ENCODE measurements at regions not wholly inside any gene's neighbourhood (a gene's known extent, or its start where the extent isn't known, plus 50 kb on each side); places are given as distances from the start of the nearest gene placed in this dataset.
"Not testable (repeated sequence)": the region's sequence is repeated elsewhere in the genome, so short reads cannot be mapped to it uniquely, and the experiment has no call there.

DNA sequence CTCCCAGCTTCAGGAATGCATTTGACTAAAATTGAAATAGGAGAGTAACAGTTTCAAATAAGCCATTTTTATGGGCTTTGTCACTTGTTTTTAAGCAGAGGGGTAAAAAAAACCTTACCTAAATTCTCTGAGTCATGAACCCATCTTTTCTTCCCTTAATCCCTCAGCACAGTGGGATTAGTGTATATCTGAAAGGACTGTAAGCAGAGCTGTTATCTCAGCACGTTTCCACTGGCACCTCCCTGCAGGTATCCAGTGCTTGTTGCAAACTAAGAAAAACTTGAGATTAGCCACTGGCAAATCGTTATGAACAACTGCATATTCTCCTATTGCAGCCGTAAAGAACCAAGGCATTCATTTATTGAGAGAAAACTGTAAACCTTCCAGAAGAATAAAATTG, 872.7 kb downstream of the EFNA5 start:
- no peaks in the 10 kb centered on the region for H3K36me3 Mint-ChIP-seq (ENCODE audit: low read depth, unreplicated experiment)
- TF ChIP-seq, protein P1, sequence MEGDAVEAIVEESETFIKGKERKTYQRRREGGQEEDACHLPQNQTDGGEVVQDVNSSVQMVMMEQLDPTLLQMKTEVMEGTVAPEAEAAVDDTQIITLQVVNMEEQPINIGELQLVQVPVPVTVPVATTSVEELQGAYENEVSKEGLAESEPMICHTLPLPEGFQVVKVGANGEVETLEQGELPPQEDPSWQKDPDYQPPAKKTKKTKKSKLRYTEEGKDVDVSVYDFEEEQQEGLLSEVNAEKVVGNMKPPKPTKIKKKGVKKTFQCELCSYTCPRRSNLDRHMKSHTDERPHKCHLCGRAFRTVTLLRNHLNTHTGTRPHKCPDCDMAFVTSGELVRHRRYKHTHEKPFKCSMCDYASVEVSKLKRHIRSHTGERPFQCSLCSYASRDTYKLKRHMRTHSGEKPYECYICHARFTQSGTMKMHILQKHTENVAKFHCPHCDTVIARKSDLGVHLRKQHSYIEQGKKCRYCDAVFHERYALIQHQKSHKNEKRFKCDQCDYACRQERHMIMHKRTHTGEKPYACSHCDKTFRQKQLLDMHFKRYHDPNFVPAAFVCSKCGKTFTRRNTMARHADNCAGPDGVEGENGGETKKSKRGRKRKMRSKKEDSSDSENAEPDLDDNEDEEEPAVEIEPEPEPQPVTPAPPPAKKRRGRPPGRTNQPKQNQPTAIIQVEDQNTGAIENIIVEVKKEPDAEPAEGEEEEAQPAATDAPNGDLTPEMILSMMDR (IDR thresholded peaks at IDR 0.05; ENCODE audit: unreplicated experiment): no peak
- no peak overlapping the region for H3K4me3 Mint-ChIP-seq (ENCODE audit: unreplicated experiment)
- H3K4me1 Mint-ChIP-seq (ENCODE audit: unreplicated experiment): no peaks in the 10 kb centered on the region
- DNase-seq (ENCODE audit: low spot score): no peak
- no peaks in the 10 kb centered on the region for H3K9me3 Mint-ChIP-seq (ENCODE audit: unreplicated experiment)
- no peaks in the 10 kb centered on the region for H3K27me3 Mint-ChIP-seq (ENCODE audit: unreplicated experiment)
- H3K27ac Mint-ChIP-seq (ENCODE audit: unreplicated experiment): no peak overlapping the region

DNA sequence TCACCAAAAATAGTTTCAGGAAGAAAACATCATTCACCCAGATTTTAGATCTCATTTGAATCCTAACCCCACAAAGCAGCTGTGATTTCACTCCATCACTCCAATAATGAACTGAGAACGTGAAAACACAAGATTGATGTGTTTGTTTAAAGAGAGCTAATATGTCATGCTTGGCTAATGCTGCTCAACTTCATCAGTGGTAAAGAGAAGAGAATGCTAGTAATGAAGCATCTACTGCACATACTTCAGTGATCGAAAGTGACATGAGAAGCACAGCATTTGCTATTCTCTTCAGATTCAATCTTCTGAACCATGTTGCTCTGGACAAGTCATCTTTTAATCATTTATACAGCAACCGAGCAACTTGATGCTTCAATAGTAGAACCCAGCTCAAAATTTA, 874.7 kb downstream of the EFNA5 start:
- Mint-ChIP-seq H3K27me3 (ENCODE audit: unreplicated experiment) (no peaks in the 10 kb centered on the region), H3K9me3 (ENCODE audit: unreplicated experiment) (no peaks in the 10 kb centered on the region), H3K4me3 (ENCODE audit: unreplicated experiment) (no peak overlapping the region), H3K4me1 (ENCODE audit: unreplicated experiment) (peaks cover 2% of the 10 kb centered on the region), H3K27ac (ENCODE audit: unreplicated experiment) (no peak overlapping the region), H3K36me3 (ENCODE audit: low read depth, unreplicated experiment) (no peaks in the 10 kb centered on the region)
- TF ChIP-seq, protein P1 (IDR thresholded peaks at IDR 0.05; ENCODE audit: unreplicated experiment): no peak
- no peak for DNase-seq (ENCODE audit: low spot score)

DNA sequence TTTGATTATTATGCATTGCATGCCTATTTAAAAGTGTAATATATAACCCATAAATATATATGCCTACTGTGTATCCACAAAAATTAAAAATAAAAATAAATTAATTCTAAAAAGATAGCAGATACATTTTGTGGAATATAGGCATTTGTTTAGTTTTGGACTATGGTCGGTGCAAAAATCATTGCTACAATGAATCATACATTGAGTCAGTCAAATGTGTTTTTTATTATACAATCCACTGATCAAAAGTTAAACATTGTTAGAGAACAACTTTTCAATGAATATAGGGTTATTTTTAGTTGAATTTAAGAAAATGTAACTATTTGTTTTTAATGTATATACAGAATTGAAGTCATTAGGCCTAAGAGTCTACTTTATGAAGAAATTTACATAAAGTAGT, 885.9 kb downstream of the EFNA5 start:
- H3K27ac Mint-ChIP-seq (ENCODE audit: unreplicated experiment): no peak overlapping the region
- no peaks in the 10 kb centered on the region for H3K27me3 Mint-ChIP-seq (ENCODE audit: unreplicated experiment)
- TF ChIP-seq, protein P1 (IDR thresholded peaks at IDR 0.05; ENCODE audit: unreplicated experiment): no peak
- H3K4me3 Mint-ChIP-seq (ENCODE audit: unreplicated experiment): no peak overlapping the region
- no peaks in the 10 kb centered on the region for H3K36me3 Mint-ChIP-seq (ENCODE audit: low read depth, unreplicated experiment)
- no peaks in the 10 kb centered on the region for H3K9me3 Mint-ChIP-seq (ENCODE audit: unreplicated experiment)
- H3K4me1 Mint-ChIP-seq (ENCODE audit: unreplicated experiment): no peaks in the 10 kb centered on the region
- DNase-seq (ENCODE audit: low spot score): no peak

DNA sequence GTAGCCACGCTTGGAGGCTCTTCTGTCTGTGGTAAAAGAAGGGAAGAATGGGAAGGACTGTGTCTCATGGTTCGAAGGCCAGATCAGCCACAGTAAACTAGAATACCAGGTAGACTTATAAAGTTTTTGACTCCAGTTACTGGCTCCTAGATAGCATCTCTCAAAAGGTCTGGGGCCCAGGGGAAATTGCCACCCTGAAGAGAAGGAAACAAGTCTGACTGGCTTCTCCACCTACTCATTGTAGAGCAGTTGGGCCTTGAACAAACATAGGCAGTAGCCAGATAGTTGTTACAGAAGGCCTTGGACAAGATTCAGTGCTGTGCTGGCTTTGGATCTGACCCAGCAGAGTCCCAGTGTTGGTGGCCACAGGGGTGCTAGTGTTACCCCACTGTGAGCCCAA, 890.4 kb downstream of the EFNA5 start:
- no peaks in the 10 kb centered on the region for H3K36me3 Mint-ChIP-seq (ENCODE audit: low read depth, unreplicated experiment)
- H3K27me3 Mint-ChIP-seq (ENCODE audit: unreplicated experiment): no peaks in the 10 kb centered on the region
- no peaks in the 10 kb centered on the region for H3K9me3 Mint-ChIP-seq (ENCODE audit: unreplicated experiment)
- H3K4me3 Mint-ChIP-seq (ENCODE audit: unreplicated experiment): no peak overlapping the region
- no peak for DNase-seq (ENCODE audit: low spot score)
- no peaks in the 10 kb centered on the region for H3K4me1 Mint-ChIP-seq (ENCODE audit: unreplicated experiment)
- no peak overlapping the region for H3K27ac Mint-ChIP-seq (ENCODE audit: unreplicated experiment)
- TF ChIP-seq, protein P1 (IDR thresholded peaks at IDR 0.05; ENCODE audit: unreplicated experiment): no peak

DNA sequence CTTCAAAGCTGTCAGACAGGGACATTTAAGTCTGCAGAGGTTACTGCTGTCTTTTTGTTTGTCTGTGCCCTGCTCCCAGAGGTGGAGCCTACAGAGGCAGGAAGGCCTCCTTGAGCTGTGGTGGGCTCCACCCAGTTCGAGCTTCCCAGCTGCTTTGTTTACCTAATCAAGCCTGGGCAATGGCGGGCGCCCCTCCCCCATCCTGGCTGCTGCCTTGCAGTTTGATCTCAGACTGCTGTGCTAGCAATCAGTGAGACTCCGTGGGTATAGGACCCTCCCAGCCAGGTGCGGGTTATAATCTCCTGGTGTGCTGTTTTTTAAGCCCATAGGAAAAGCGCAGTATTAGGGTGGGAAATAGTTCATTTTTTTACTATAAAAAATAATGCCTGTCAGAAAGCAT, 894.2 kb downstream of the EFNA5 start:
- DNase-seq (ENCODE audit: low spot score); H3K9me3 Mint-ChIP-seq (ENCODE audit: unreplicated experiment); H3K36me3 Mint-ChIP-seq (ENCODE audit: low read depth, unreplicated experiment): not testable (repeated sequence)

DNA sequence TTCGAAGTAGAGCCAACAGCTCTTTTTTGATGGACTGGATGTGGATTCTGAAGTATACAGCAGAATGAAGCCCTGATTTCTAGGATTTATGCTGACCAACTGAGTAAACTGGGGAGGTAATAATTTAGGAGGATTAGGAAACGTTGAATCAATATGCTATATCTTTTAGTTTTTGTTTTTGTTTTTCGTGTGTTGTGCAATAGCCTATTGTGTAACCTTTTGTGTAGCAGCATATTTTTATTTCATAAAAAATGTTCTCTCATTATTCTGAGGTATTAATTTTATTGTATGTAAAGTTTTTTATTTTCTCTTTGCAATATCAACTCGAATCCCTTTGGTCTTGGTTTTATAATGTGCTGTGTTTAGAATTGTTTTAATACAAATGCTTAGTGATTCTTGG, 902.3 kb downstream of the EFNA5 start:
- no peak for DNase-seq (ENCODE audit: low spot score)
- TF ChIP-seq, protein P1 (IDR thresholded peaks at IDR 0.05; ENCODE audit: unreplicated experiment): no peak
- H3K4me3 Mint-ChIP-seq (ENCODE audit: unreplicated experiment): no peak overlapping the region
- peaks cover 2% of the 10 kb centered on the region for H3K27me3 Mint-ChIP-seq (ENCODE audit: unreplicated experiment)
- no peaks in the 10 kb centered on the region for H3K36me3 Mint-ChIP-seq (ENCODE audit: low read depth, unreplicated experiment)
- H3K9me3 Mint-ChIP-seq (ENCODE audit: unreplicated experiment): no peaks in the 10 kb centered on the region
- no peak overlapping the region for H3K27ac Mint-ChIP-seq (ENCODE audit: unreplicated experiment)
- H3K4me1 Mint-ChIP-seq (ENCODE audit: unreplicated experiment): no peaks in the 10 kb centered on the region

More for the DNA sequence above, 894.2 kb downstream of the EFNA5 start:
- H3K27ac Mint-ChIP-seq (ENCODE audit: unreplicated experiment); H3K27me3 Mint-ChIP-seq (ENCODE audit: unreplicated experiment); H3K4me1 Mint-ChIP-seq (ENCODE audit: unreplicated experiment); H3K4me3 Mint-ChIP-seq (ENCODE audit: unreplicated experiment): not testable (repeated sequence)

All from endothelial cell (in vitro differentiated cells).